ENCODE measurements at regions not wholly inside any gene's neighbourhood (a gene's known extent, or its start where the extent isn't known, plus 50 kb on each side); places are given as distances from the start of the nearest gene placed in this dataset.
"Not testable (repeated sequence)": the region's sequence is repeated elsewhere in the genome, so short reads cannot be mapped to it uniquely, and the experiment has no call there.

GRCh38 chr14:80278293-80279023 lies 67.2 kb upstream of the DIO2 start:
- Histone ChIP-seq H3K4me3 (ENCODE audit: low read depth, low read length) (no peak overlapping the region), H3K36me3 (no peaks in the 10 kb centered on the region), H3K9me3 (no peaks in the 10 kb centered on the region), H3K27me3 (no peaks in the 10 kb centered on the region), H3K4me1 (no peaks in the 10 kb centered on the region)
- DNase-seq, result no peak
- TF ChIP-seq, protein P1, sequence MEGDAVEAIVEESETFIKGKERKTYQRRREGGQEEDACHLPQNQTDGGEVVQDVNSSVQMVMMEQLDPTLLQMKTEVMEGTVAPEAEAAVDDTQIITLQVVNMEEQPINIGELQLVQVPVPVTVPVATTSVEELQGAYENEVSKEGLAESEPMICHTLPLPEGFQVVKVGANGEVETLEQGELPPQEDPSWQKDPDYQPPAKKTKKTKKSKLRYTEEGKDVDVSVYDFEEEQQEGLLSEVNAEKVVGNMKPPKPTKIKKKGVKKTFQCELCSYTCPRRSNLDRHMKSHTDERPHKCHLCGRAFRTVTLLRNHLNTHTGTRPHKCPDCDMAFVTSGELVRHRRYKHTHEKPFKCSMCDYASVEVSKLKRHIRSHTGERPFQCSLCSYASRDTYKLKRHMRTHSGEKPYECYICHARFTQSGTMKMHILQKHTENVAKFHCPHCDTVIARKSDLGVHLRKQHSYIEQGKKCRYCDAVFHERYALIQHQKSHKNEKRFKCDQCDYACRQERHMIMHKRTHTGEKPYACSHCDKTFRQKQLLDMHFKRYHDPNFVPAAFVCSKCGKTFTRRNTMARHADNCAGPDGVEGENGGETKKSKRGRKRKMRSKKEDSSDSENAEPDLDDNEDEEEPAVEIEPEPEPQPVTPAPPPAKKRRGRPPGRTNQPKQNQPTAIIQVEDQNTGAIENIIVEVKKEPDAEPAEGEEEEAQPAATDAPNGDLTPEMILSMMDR (IDR thresholded peaks at IDR 0.05; ENCODE audit: low read depth, low read length), result no peak

- no peaks in the 10 kb centered on the region for H3K9me3 ChIP-seq
- H3K36me3 ChIP-seq, result no peaks in the 10 kb centered on the region
- no peaks in the 10 kb centered on the region for H3K4me1 ChIP-seq
- DNase-seq, result no peak
- no peak overlapping the region for H3K4me3 ChIP-seq (ENCODE audit: low read depth, low read length)
- TF ChIP-seq, protein P1 (IDR thresholded peaks at IDR 0.05; ENCODE audit: low read depth, low read length), result no peak
- no peaks in the 10 kb centered on the region for H3K27me3 ChIP-seq
Measured at GRCh38 chr14:80275208-80275850, 64.0 kb upstream of the DIO2 start.

DNA sequence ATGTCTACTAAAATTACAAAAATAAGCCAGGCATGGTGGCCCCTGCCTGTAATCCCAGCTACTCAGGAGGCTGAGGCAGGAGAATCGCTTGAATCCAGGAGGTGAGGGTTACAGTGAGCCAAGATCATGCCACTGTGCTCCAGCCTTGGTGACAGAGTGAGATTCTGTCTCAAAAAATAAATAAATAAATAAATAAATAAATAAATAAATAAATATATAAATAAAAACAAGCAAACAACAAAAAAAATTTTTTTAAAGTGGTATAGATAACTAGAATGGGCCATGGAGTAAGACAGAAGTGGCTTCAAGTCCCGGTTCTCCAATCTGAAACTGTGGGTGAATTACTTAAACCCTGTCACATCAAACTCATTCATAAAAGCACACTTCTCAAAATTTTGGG lies 63.0 kb upstream of the DIO2 start:
- not testable (repeated sequence) for H3K4me1 ChIP-seq; H3K4me3 ChIP-seq (ENCODE audit: low read depth, low read length)

DNA sequence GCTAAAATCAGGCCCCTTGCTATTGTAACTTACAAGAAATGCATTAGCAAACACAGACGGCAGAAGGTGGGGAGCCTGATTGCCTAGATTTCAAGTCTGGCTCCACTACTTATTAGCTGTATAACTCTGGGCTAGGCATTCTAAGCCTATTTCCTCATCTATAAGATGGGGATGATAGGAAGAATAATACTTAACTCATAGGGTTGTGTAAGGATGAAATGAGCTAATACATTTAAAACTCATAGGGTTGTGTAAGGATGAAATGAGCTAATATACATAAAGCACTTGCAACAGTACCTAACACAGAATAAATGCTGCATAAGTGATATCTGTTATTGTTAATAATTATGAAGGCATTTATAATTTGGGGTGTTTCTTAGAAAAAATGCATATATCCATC lies 60.1 kb upstream of the DIO2 start:
- no peaks in the 10 kb centered on the region for H3K36me3 ChIP-seq
- no peak for DNase-seq
- no peaks in the 10 kb centered on the region for H3K9me3 ChIP-seq
- no peaks in the 10 kb centered on the region for H3K27me3 ChIP-seq
- no peak overlapping the region for H3K4me3 ChIP-seq (ENCODE audit: low read depth, low read length)
- H3K4me1 ChIP-seq, result no peaks in the 10 kb centered on the region
- TF ChIP-seq, protein P1 (IDR thresholded peaks at IDR 0.05; ENCODE audit: low read depth, low read length), result no peak

More for the DNA sequence above, 63.0 kb upstream of the DIO2 start:
- H3K9me3 ChIP-seq, H3K36me3 ChIP-seq, DNase-seq, H3K27me3 ChIP-seq: not testable (repeated sequence)

DNA sequence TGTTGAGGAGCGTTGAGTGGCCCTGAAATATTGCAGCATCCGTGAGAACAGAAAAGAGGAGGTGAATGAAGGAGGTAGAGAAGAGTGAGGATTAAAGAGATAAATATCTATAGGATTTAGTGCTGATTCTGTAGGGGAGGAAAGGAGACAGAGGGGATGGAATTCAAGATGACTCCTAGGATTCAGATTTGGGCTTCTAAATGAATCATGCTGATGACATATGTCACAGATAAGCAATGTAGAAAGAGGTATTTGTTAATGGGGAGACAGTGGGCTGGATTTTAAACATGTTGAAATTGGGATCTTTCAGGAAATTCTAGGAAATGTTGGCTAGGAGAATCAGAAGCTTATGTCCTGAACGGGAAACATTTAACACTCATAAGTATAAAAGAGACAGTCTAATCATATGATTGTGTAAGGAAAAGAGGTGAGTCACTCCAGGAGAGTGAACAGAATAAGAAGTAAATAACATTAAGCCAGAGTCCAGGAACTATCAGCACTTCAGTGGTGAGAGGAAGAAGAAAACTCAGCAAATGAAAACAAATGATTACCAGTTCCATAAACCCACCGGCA lies 58.1 kb upstream of the DIO2 start:
- no peak for DNase-seq
- Histone ChIP-seq H3K9me3 (no peaks in the 10 kb centered on the region), H3K27me3 (no peaks in the 10 kb centered on the region), H3K4me3 (ENCODE audit: low read depth, low read length) (no peak overlapping the region), H3K36me3 (no peaks in the 10 kb centered on the region), H3K4me1 (no peaks in the 10 kb centered on the region)
- TF ChIP-seq, protein P1 (IDR thresholded peaks at IDR 0.05; ENCODE audit: low read depth, low read length), result no peak

- H3K27me3 ChIP-seq, result no peaks in the 10 kb centered on the region
- no peaks in the 10 kb centered on the region for H3K4me1 ChIP-seq
- no peaks in the 10 kb centered on the region for H3K36me3 ChIP-seq
- TF ChIP-seq, protein P1 (IDR thresholded peaks at IDR 0.05; ENCODE audit: low read depth, low read length), result no peak
- no peaks in the 10 kb centered on the region for H3K9me3 ChIP-seq
- H3K4me3 ChIP-seq (ENCODE audit: low read depth, low read length), result no peak overlapping the region
- no peak for DNase-seq
Measured at GRCh38 chr14:80266930-80267329, 55.6 kb upstream of the DIO2 start.
